ENCODE measurements at regions not wholly inside any gene's neighbourhood (a gene's known extent, or its start where the extent isn't known, plus 50 kb on each side); places are given as distances from the start of the nearest gene placed in this dataset.
"Not testable (repeated sequence)": the region's sequence is repeated elsewhere in the genome, so short reads cannot be mapped to it uniquely, and the experiment has no call there.

DNA sequence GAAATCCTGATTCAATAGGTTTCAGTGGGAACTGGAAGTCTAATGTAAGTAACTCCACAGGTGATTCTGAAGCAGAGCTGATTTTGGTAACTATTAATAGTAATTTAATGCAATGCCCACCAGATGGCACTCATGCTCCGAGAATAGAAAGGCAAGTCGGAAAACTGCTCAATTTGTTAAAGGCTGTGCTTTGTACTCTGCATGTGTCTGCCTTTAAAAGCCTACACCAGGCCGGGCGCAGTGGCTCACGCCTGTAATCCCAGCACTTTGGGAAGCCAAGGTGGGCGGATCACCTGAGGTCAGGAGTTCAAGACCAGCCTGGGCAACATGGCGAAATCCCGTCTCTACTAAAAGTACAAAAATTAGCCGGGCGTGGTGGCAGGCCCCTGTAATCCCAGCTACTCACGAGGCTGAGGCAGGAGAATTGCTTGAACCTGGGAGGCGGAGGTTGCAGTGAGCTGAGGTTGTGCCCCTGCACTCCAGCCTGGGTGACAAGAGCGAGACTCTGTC, 80.1 kb downstream of the OR13A1 start:
- H2AFZ ChIP-seq; H3K9me2 ChIP-seq (ENCODE audit: insufficient read depth); H3K79me2 ChIP-seq (replicated peaks; ENCODE audit: insufficient read depth); H3K36me3 Mint-ChIP-seq (ENCODE audit: low read depth); H4K20me1 ChIP-seq (replicated peaks; ENCODE audit: insufficient read depth); H3K4me1 ChIP-seq (ENCODE audit: insufficient read depth); H3K36me3 ChIP-seq (ENCODE audit: insufficient read depth); H3K4me2 ChIP-seq; H3K27me3 ChIP-seq (ENCODE audit: insufficient read depth); H3F3A ChIP-seq (replicated peaks; ENCODE audit: low read depth); H3K4me3 ChIP-seq; H3K27ac Mint-ChIP-seq; H3K27me3 Mint-ChIP-seq (ENCODE audit: insufficient read depth, low read depth, poor library complexity); H3K4me3 Mint-ChIP-seq; H3K27ac ChIP-seq (ENCODE audit: low read depth); H3K4me1 Mint-ChIP-seq; H3K9me3 Mint-ChIP-seq: not testable (repeated sequence)
- peak; percentile 96 for DNase-seq (ENCODE audit: low spot score)
- ATAC-seq: peak; percentile 98
- TF ChIP-seq, protein P1, sequence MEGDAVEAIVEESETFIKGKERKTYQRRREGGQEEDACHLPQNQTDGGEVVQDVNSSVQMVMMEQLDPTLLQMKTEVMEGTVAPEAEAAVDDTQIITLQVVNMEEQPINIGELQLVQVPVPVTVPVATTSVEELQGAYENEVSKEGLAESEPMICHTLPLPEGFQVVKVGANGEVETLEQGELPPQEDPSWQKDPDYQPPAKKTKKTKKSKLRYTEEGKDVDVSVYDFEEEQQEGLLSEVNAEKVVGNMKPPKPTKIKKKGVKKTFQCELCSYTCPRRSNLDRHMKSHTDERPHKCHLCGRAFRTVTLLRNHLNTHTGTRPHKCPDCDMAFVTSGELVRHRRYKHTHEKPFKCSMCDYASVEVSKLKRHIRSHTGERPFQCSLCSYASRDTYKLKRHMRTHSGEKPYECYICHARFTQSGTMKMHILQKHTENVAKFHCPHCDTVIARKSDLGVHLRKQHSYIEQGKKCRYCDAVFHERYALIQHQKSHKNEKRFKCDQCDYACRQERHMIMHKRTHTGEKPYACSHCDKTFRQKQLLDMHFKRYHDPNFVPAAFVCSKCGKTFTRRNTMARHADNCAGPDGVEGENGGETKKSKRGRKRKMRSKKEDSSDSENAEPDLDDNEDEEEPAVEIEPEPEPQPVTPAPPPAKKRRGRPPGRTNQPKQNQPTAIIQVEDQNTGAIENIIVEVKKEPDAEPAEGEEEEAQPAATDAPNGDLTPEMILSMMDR (conservative IDR thresholded peaks at IDR 0.05; ENCODE audit: low read depth in 2 of 2): peak; percentile 71 to 76

DNA sequence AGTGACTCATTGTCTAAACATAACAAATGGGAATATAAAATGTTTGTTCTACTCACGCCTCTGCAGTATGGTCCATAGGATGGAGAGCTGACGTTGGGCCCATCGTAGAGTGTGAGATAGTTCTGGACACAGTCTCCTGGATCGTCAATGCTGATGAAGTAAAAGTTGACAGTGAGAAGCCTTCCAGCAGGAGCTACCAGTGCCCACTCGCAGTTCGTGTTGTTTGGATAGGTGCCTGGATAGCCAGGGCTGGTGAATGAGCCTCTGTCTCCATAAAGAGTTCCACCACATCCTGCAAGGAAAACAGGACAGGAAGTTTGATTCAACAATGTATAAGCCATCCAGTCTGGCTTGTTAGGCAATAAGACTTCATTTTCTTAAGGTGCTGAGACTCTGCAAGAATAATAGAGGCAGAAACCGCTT, 79.6 kb downstream of the OR13A1 start:
- no peaks in the 10 kb centered on the region for H3K36me3 ChIP-seq (ENCODE audit: insufficient read depth)
- H4K20me1 ChIP-seq (replicated peaks; ENCODE audit: insufficient read depth): no peaks in the 10 kb centered on the region
- 0 out of 2 replicates have a peak, but pooled peaks cover 3% of the 10 kb centered on the region for H3K4me1 ChIP-seq (ENCODE audit: insufficient read depth)
- Mint-ChIP-seq H3K27me3 (ENCODE audit: insufficient read depth, low read depth, poor library complexity) (no peaks in the 10 kb centered on the region), H3K27ac (no peak overlapping the region), H3K36me3 (ENCODE audit: low read depth) (no peaks in the 10 kb centered on the region), H3K4me1 (no peaks in the 10 kb centered on the region; the same call in 2 of the 3 replicates), H3K4me3 (no peak overlapping the region), H3K9me3 (peaks cover 3% of the 10 kb centered on the region; the same call in 1 of the 3 replicates)
- no peak overlapping the region for H3K27ac ChIP-seq (ENCODE audit: low read depth)
- H3F3A ChIP-seq (replicated peaks; ENCODE audit: low read depth): no peaks in the 10 kb centered on the region
- no peaks in the 10 kb centered on the region for H3K27me3 ChIP-seq (ENCODE audit: insufficient read depth)
- DNase-seq (ENCODE audit: low spot score): no peak
- no peak overlapping the region for H3K4me2 ChIP-seq
- peak overlapping the region; percentile 72; the same call in 1 of the 2 replicates for H2AFZ ChIP-seq
- no peak for ATAC-seq
- H3K4me3 ChIP-seq: no peak overlapping the region
- no peaks in the 10 kb centered on the region for H3K9me2 ChIP-seq (ENCODE audit: insufficient read depth)
- no peak for TF ChIP-seq STAT1 (IDR thresholded peaks at IDR 0.05; ENCODE audit: unreplicated experiment)
- no peak for TF ChIP-seq JUNB (IDR thresholded peaks at IDR 0.05; ENCODE audit: unreplicated experiment)
- TF ChIP-seq ZNF114 (CRISPR knock-in tag; IDR thresholded peaks at IDR 0.05): no peak
- TF ChIP-seq, protein P2, sequence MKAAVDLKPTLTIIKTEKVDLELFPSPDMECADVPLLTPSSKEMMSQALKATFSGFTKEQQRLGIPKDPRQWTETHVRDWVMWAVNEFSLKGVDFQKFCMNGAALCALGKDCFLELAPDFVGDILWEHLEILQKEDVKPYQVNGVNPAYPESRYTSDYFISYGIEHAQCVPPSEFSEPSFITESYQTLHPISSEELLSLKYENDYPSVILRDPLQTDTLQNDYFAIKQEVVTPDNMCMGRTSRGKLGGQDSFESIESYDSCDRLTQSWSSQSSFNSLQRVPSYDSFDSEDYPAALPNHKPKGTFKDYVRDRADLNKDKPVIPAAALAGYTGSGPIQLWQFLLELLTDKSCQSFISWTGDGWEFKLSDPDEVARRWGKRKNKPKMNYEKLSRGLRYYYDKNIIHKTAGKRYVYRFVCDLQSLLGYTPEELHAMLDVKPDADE (IDR thresholded peaks at IDR 0.05): no peak
- TF ChIP-seq EZH2phosphoT487 (IDR thresholded peaks at IDR 0.05; ENCODE audit: unreplicated experiment): no peak
- no peak for TF ChIP-seq NANOG (IDR thresholded peaks at IDR 0.05; ENCODE audit: borderline replicate concordance)
- TF ChIP-seq, protein P3, sequence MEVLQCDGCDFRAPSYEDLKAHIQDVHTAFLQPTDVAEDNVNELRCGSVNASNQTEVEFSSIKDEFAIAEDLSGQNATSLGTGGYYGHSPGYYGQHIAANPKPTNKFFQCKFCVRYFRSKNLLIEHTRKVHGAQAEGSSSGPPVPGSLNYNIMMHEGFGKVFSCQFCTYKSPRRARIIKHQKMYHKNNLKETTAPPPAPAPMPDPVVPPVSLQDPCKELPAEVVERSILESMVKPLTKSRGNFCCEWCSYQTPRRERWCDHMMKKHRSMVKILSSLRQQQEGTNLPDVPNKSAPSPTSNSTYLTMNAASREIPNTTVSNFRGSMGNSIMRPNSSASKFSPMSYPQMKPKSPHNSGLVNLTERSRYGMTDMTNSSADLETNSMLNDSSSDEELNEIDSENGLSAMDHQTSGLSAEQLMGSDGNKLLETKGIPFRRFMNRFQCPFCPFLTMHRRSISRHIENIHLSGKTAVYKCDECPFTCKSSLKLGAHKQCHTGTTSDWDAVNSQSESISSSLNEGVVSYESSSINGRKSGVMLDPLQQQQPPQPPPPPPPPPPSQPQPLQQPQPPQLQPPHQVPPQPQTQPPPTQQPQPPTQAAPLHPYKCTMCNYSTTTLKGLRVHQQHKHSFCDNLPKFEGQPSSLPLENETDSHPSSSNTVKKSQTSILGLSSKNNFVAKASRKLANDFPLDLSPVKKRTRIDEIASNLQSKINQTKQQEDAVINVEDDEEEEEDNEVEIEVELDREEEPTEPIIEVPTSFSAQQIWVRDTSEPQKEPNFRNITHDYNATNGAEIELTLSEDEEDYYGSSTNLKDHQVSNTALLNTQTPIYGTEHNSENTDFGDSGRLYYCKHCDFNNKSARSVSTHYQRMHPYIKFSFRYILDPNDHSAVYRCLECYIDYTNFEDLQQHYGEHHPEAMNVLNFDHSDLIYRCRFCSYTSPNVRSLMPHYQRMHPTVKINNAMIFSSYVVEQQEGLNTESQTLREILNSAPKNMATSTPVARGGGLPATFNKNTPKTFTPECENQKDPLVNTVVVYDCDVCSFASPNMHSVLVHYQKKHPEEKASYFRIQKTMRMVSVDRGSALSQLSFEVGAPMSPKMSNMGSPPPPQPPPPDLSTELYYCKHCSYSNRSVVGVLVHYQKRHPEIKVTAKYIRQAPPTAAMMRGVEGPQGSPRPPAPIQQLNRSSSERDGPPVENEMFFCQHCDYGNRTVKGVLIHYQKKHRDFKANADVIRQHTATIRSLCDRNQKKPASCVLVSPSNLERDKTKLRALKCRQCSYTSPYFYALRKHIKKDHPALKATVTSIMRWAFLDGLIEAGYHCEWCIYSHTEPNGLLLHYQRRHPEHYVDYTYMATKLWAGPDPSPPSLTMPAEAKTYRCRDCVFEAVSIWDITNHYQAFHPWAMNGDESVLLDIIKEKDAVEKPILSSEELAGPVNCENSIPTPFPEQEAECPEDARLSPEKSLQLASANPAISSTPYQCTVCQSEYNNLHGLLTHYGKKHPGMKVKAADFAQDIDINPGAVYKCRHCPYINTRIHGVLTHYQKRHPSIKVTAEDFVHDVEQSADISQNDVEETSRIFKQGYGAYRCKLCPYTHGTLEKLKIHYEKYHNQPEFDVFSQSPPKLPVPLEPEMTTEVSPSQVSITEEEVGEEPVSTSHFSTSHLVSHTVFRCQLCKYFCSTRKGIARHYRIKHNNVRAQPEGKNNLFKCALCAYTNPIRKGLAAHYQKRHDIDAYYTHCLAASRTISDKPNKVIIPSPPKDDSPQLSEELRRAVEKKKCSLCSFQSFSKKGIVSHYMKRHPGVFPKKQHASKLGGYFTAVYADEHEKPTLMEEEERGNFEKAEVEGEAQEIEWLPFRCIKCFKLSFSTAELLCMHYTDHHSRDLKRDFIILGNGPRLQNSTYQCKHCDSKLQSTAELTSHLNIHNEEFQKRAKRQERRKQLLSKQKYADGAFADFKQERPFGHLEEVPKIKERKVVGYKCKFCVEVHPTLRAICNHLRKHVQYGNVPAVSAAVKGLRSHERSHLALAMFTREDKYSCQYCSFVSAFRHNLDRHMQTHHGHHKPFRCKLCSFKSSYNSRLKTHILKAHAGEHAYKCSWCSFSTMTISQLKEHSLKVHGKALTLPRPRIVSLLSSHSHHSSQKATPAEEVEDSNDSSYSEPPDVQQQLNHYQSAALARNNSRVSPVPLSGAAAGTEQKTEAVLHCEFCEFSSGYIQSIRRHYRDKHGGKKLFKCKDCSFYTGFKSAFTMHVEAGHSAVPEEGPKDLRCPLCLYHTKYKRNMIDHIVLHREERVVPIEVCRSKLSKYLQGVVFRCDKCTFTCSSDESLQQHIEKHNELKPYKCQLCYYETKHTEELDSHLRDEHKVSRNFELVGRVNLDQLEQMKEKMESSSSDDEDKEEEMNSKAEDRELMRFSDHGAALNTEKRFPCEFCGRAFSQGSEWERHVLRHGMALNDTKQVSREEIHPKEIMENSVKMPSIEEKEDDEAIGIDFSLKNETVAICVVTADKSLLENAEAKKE (CRISPR knock-in tag; IDR thresholded peaks at IDR 0.05): no peak
- no peak for TF ChIP-seq POLR2AphosphoS5 (IDR thresholded peaks at IDR 0.05; ENCODE audit: low read depth)
- H3K79me2 ChIP-seq (replicated peaks; ENCODE audit: insufficient read depth): no peaks in the 10 kb centered on the region
